Pancreas (tissue), 10 donors: ENCODE measurements at regions not wholly inside any gene's neighbourhood (a gene's known extent, or its start where the extent isn't known, plus 50 kb on each side); places are given as distances from the start of the nearest gene placed in this dataset.

Experiments
- ATAC-seq, 4 donors: fragments of 200-7000 bp; cut with Tn5 transposase; one replicate each; pipeline versions ENCODE4 v1.8.0 to v1.9.1; 2020; ENCODE audit warnings: mild to moderate bottlenecking in 4 of 4, moderate library complexity in 4 of 4
- DNase-seq, 6 donors: peaks; one replicate each; pipeline ENCODE4 v3.0.0-alpha.2; 2020
- FAIRE-seq: peaks from 2 replicates; lab custom pipeline; 2012; peaks lifted over from hg19 to GRCh38; lab: Jason Lieb, UNC
- H3K27ac ChIP-seq, 4 donors: fragments of 200-600 bp; sonication (generic); 1 replicate in 3 of 4; 2 replicates in 1 of 4; pipeline versions ENCODE4 v1.5.0 to v1.8.0; 2020
- H3K27me3 ChIP-seq, 4 donors: fragments of 200-600 bp; one replicate each; pipeline ENCODE4 v1.8.0; 2021
- H3K36me3 ChIP-seq, 3 donors: fragments of 200-600 bp; sonication (generic) in 1 of 3; one replicate each; pipeline versions ENCODE4 v1.5.0 to v1.8.0; 2020 to 2021
- H3K4me1 ChIP-seq, 3 donors: fragments of 200-600 bp; one replicate each; pipeline ENCODE4 v1.8.0; 2021
- H3K4me3 ChIP-seq, 4 donors: fragments of 200-600 bp; sonication (generic) in 2 of 4; one replicate each; pipeline versions ENCODE4 v1.5.0 to v1.8.0; 2020 to 2021
- H3K9me3 ChIP-seq, 4 donors: fragments of 200-600 bp; one replicate each; pipeline ENCODE4 v1.8.0; 2021
- CTCF ChIP-seq, 4 donors: fragments of 200-600 bp; sonication (generic) in 3 of 4; IDR thresholded peaks; one replicate each; pipeline versions ENCODE4 v1.5.0 to v1.8.0; 2021; ENCODE audit warnings: antibody characterized with exemption in 4 of 4
- WGBS, 2 donors: extraction: QIAGEN DNeasy Blood & Tissue Kit; methylation state at CpG; one replicate each; pipeline ENCODE4 v1.1.7; 2013; 5-methylcytosine and 5-hydroxymethylcytosine counted together
- intact Hi-C, 3 donors: fragments of 100-400 bp; cut with DNase I; formaldehyde crosslinking; loops; one replicate each; pipeline versions ENCODE4 v1.11.1 to v1.14.2; 2022
- donor health status: healthy with polysubstance abuse.
- donor health status: DM: no; HTN: no; CAD: no; lungs with moderate emphysema.
- donor health status: DM: no; HTN: no; CAD: no.
- donor health status: control.
- donor health status: control.
- donor health status: Bipolar disorder and iron deficiency.
- donor health status: DM: yes; HTN: yes; CAD: no.
- donor health status: DM: no; HTN: no; CAD: no.
- donor health status: DM: no; HTN: no; CAD: no.
- donor health status: DM: yes; HTN: yes; CAD: no.

DNA sequence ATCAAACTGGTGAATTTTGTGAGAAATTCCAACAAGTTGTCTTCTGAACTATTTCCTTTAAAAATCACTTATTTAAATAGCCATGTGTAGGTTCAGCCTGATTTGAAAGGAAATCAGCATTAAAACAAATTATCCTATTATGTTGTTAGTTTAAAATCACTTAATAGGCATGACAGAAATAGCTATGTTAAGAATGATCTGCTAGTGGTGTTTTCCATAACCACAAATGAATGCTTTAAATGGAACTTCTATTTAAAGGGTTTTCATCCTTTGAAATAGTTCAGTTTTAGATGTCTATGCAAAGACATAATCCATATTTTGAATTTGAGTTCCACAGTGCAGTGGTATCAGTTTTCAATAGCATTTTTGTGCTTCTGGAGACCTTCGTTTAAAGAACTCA is 120.1 kb downstream of the PLEKHG1 start:
- FAIRE-seq (no peak), DNase-seq (no peak), ATAC-seq (no peak)
- intact Hi-C loops = no loop called here
- H3K9me3 ChIP-seq = no peaks in the 10 kb centered on the region
- no peak overlapping the region for H3K4me3 ChIP-seq
- no peaks in the 10 kb centered on the region for H3K27me3 ChIP-seq
- peaks cover 0 to 6% (median 0%) of the 10 kb centered on the region in 3 donors for H3K4me1 ChIP-seq
- TF ChIP-seq CTCF (IDR thresholded peaks at IDR 0.05) = no peak
- no peaks in the 10 kb centered on the region for H3K36me3 ChIP-seq
- H3K27ac ChIP-seq = peak overlapping the region in 1 of 4 donors; percentile 10
- 36 to 73% methylated on average over 1 of the region's 1 CpG for WGBS, 2 donors

GRCh38 chr6:150720774-150721233 is 121.1 kb downstream of the PLEKHG1 start:
- 14 to 17% methylated on average over 5 of the region's 5 CpGs for WGBS, 2 donors
- no peak for DNase-seq
- no peaks in the 10 kb centered on the region for H3K9me3 ChIP-seq

DNA sequence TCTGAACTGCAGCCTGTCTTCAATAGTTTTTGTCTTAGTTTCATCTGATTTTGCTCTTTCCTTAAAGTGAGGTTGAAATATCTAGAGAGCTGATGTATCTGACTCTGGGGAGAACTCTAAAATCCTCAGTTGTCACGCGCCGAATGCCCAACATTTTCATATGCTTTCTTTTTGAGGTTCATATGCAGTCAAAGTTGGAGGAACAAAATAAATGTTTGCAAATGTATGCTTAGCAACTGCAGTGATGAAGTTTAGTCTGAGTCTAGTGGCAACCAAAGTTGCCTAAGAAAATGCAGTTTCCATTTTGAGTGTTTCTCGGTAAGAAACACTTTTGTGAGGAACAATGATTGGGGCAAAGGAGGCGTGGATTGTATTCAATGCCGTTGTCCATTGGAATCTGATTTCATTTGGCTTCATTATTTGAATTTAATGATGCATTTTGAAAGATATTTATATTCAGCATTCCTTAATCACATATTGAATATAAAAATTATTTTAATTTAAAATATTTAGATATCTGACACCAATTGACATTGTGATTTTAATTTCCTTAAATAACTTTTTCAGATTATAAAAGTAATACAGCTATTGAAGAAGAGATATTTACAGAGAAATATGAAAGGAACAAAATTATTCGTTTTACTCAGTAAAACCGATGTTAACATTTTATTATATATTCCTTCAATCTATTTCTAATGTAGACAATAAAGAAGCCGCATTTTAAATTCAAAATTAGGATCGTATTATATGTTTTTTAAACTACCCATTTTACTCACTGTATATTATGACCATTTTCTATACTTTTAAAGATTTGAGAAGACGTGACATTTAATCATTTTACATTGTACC is 122.0 kb downstream of the PLEKHG1 start:
- H3K36me3 ChIP-seq = no peaks in the 10 kb centered on the region
- no peak overlapping the region for H3K4me3 ChIP-seq
- intact Hi-C loops = no loop called here
- H3K9me3 ChIP-seq = no peaks in the 10 kb centered on the region
- no peak for FAIRE-seq
- DNase-seq = no peak
- no peak for ATAC-seq
- H3K27ac ChIP-seq = no peak overlapping the region
- no peak for TF ChIP-seq CTCF (IDR thresholded peaks at IDR 0.05)
- 78 to 85% methylated on average over 11 of the region's 11 CpGs for WGBS, 2 donors
- H3K27me3 ChIP-seq = no peaks in the 10 kb centered on the region
- H3K4me1 ChIP-seq = peaks cover 0 to 6% (median 0%) of the 10 kb centered on the region in 3 donors

More at GRCh38 chr6:150720774-150721233, 121.1 kb downstream of the PLEKHG1 start:
- Histone ChIP-seq H3K4me1 (peaks cover 0 to 6% (median 0%) of the 10 kb centered on the region in 3 donors), H3K27ac (peak overlapping the region in 1 of 4 donors; percentile 34), H3K27me3 (no peaks in the 10 kb centered on the region), H3K4me3 (no peak overlapping the region), H3K36me3 (no peaks in the 10 kb centered on the region)
- FAIRE-seq (no peak), ATAC-seq (peak in 3 of 4 donors; percentile 56 to 67 (median 59))
- TF ChIP-seq CTCF (IDR thresholded peaks at IDR 0.05) = no peak
- intact Hi-C loops = no loop called here

GRCh38 chr6:150722614-150723344 is 123.1 kb downstream of the PLEKHG1 start:
- DNase-seq (no peak), ATAC-seq (no peak), FAIRE-seq (no peak)
- Histone ChIP-seq H3K27me3 (no peaks in the 10 kb centered on the region), H3K27ac (no peak overlapping the region), H3K9me3 (no peaks in the 10 kb centered on the region), H3K4me1 (peaks cover 0 to 6% (median 0%) of the 10 kb centered on the region in 3 donors), H3K36me3 (no peaks in the 10 kb centered on the region), H3K4me3 (no peak overlapping the region)
- 65 to 81% methylated on average over 9 of the region's 9 CpGs for WGBS, 2 donors
- no peak for TF ChIP-seq CTCF (IDR thresholded peaks at IDR 0.05)
- intact Hi-C loops = no loop called here
